ENCODE measurements at regions not wholly inside any gene's neighbourhood (a gene's known extent, or its start where the extent isn't known, plus 50 kb on each side); places are given as distances from the start of the nearest gene placed in this dataset.
"Not testable (repeated sequence)": the region's sequence is repeated elsewhere in the genome, so short reads cannot be mapped to it uniquely, and the experiment has no call there.

GRCh38 chrX:107296184-107296583, 89.8 kb downstream of the DNAAF6 start:
- not testable (repeated sequence) for H3K27ac ChIP-seq (ENCODE audit: low read length); H3K36me3 ChIP-seq (ENCODE audit: control insufficient read depth in 2 of 2, insufficient read depth in 2 of 2, low read length in 2 of 2); H3K27me3 ChIP-seq (ENCODE audit: control insufficient read depth in 1 of 2, insufficient read depth in 2 of 2, low read length in 2 of 2); H3K4me1 ChIP-seq (ENCODE audit: control insufficient read depth, insufficient read depth, low read length); H3K4me3 ChIP-seq (ENCODE audit: low read length in 2 of 2); H3K9me3 ChIP-seq (ENCODE audit: control insufficient read depth in 2 of 2, low read length in 2 of 2); H3K9ac ChIP-seq (ENCODE audit: low read length in 2 of 2)

GRCh38 chrX:107298276-107298675, 91.9 kb downstream of the DNAAF6 start:
- Histone ChIP-seq H3K4me3 (ENCODE audit: low read length in 2 of 2) (no peak overlapping the region), H3K27ac (ENCODE audit: low read length) (no peak overlapping the region), H3K36me3 (ENCODE audit: control insufficient read depth in 2 of 2, insufficient read depth in 2 of 2, low read length in 2 of 2) (no peaks in the 10 kb centered on the region), H3K9me3 (ENCODE audit: control insufficient read depth in 2 of 2, low read length in 2 of 2) (no peaks in the 10 kb centered on the region), H3K4me1 (ENCODE audit: control insufficient read depth, insufficient read depth, low read length) (no peaks in the 10 kb centered on the region), H3K27me3 (ENCODE audit: control insufficient read depth in 1 of 2, insufficient read depth in 2 of 2, low read length in 2 of 2) (peaks cover 0 to 2% of the 10 kb centered on the region in 2 donors), H3K9ac (ENCODE audit: low read length in 2 of 2) (no peak overlapping the region)

DNA sequence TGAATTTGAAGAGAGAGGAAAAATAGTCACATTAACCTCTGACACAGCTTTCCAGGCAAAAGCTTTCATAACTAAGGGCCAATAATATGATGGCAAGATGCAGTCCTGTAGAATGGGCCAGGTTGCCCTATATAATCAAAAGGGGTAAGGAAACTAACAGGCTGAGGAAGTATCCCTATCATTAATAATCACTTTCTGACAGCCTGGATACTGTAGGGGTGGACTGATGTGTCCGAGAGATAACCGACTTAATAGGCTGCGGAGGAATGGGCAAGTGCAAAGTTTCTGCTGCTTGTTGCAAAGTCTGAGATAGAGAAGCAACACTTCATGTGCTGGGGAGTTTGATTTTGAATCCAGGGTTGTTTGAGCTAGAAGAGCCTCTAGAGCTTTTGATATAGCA, 94.8 kb downstream of the DNAAF6 start:
- peaks cover 0 to 2% of the 10 kb centered on the region in 2 donors for H3K27me3 ChIP-seq (ENCODE audit: control insufficient read depth in 1 of 2, insufficient read depth in 2 of 2, low read length in 2 of 2)
- H3K27ac ChIP-seq (ENCODE audit: low read length) = no peak overlapping the region
- no peaks in the 10 kb centered on the region for H3K36me3 ChIP-seq (ENCODE audit: control insufficient read depth in 2 of 2, insufficient read depth in 2 of 2, low read length in 2 of 2)
- H3K9me3 ChIP-seq (ENCODE audit: control insufficient read depth in 2 of 2, low read length in 2 of 2) = no peaks in the 10 kb centered on the region
- H3K4me1 ChIP-seq (ENCODE audit: control insufficient read depth, insufficient read depth, low read length) = no peaks in the 10 kb centered on the region
- H3K4me3 ChIP-seq (ENCODE audit: low read length in 2 of 2) = no peak overlapping the region
- H3K9ac ChIP-seq (ENCODE audit: low read length in 2 of 2) = no peak overlapping the region

DNA sequence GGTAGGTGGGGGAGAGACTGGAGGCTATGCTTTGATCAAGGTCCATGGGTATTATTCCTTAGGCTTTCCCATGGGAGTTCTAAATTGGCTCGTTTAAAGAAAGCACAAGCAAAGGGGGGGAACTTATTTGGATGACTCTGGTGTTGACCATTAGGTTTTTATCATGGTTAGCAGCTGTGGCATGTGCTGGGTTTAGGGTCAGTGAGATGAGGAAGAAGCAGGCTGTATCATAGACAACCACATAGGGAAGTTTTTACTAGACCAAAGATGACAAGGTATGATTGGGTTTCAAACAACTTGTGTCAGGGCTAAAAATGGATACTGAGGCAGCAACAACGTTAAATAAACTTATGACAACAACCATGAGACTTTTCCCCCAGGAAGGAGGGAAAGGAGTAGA, 97.7 kb downstream of the DNAAF6 start:
- Histone ChIP-seq H3K9ac (ENCODE audit: low read length in 2 of 2) (no peak overlapping the region), H3K36me3 (ENCODE audit: control insufficient read depth in 2 of 2, insufficient read depth in 2 of 2, low read length in 2 of 2) (no peaks in the 10 kb centered on the region), H3K9me3 (ENCODE audit: control insufficient read depth in 2 of 2, low read length in 2 of 2) (no peaks in the 10 kb centered on the region), H3K27me3 (ENCODE audit: control insufficient read depth in 1 of 2, insufficient read depth in 2 of 2, low read length in 2 of 2) (peaks cover 0 to under 1% of the 10 kb centered on the region in 2 donors), H3K4me3 (ENCODE audit: low read length in 2 of 2) (no peak overlapping the region), H3K27ac (ENCODE audit: low read length) (no peak overlapping the region), H3K4me1 (ENCODE audit: control insufficient read depth, insufficient read depth, low read length) (no peaks in the 10 kb centered on the region)

- Histone ChIP-seq H3K36me3 (ENCODE audit: control insufficient read depth in 2 of 2, insufficient read depth in 2 of 2, low read length in 2 of 2) (no peaks in the 10 kb centered on the region), H3K9ac (ENCODE audit: low read length in 2 of 2) (no peak overlapping the region), H3K4me3 (ENCODE audit: low read length in 2 of 2) (no peak overlapping the region), H3K27me3 (ENCODE audit: control insufficient read depth in 1 of 2, insufficient read depth in 2 of 2, low read length in 2 of 2) (peaks cover 0 to 20% of the 10 kb centered on the region in 2 donors), H3K27ac (ENCODE audit: low read length) (no peak overlapping the region), H3K4me1 (ENCODE audit: control insufficient read depth, insufficient read depth, low read length) (peaks cover 2% of the 10 kb centered on the region), H3K9me3 (ENCODE audit: control insufficient read depth in 2 of 2, low read length in 2 of 2) (no peaks in the 10 kb centered on the region)
Measured at GRCh38 chrX:107323786-107324492, 117.5 kb downstream of the DNAAF6 start.

- no peaks in the 10 kb centered on the region for H3K36me3 ChIP-seq (ENCODE audit: control insufficient read depth in 2 of 2, insufficient read depth in 2 of 2, low read length in 2 of 2)
- peaks cover 2% of the 10 kb centered on the region for H3K4me1 ChIP-seq (ENCODE audit: control insufficient read depth, insufficient read depth, low read length)
- peaks cover 0 to 20% of the 10 kb centered on the region in 2 donors for H3K27me3 ChIP-seq (ENCODE audit: control insufficient read depth in 1 of 2, insufficient read depth in 2 of 2, low read length in 2 of 2)
- H3K9me3 ChIP-seq (ENCODE audit: control insufficient read depth in 2 of 2, low read length in 2 of 2) = no peaks in the 10 kb centered on the region
- no peak overlapping the region for H3K4me3 ChIP-seq (ENCODE audit: low read length in 2 of 2)
- no peak overlapping the region for H3K9ac ChIP-seq (ENCODE audit: low read length in 2 of 2)
- H3K27ac ChIP-seq (ENCODE audit: low read length) = no peak overlapping the region
Measured at GRCh38 chrX:107324493-107325310, 118.3 kb downstream of the DNAAF6 start.

- no peak overlapping the region for H3K4me3 ChIP-seq (ENCODE audit: low read length in 2 of 2)
- peaks cover 2% of the 10 kb centered on the region for H3K4me1 ChIP-seq (ENCODE audit: control insufficient read depth, insufficient read depth, low read length)
- H3K9me3 ChIP-seq (ENCODE audit: control insufficient read depth in 2 of 2, low read length in 2 of 2) = no peaks in the 10 kb centered on the region
- H3K27ac ChIP-seq (ENCODE audit: low read length) = no peak overlapping the region
- no peaks in the 10 kb centered on the region for H3K36me3 ChIP-seq (ENCODE audit: control insufficient read depth in 2 of 2, insufficient read depth in 2 of 2, low read length in 2 of 2)
- peaks cover 0 to 19% of the 10 kb centered on the region in 2 donors for H3K27me3 ChIP-seq (ENCODE audit: control insufficient read depth in 1 of 2, insufficient read depth in 2 of 2, low read length in 2 of 2)
- no peak overlapping the region for H3K9ac ChIP-seq (ENCODE audit: low read length in 2 of 2)
Measured at GRCh38 chrX:107325467-107325866, 119.1 kb downstream of the DNAAF6 start.

- H3K9ac ChIP-seq (ENCODE audit: low read length in 2 of 2) = no peak overlapping the region
- no peaks in the 10 kb centered on the region for H3K4me1 ChIP-seq (ENCODE audit: control insufficient read depth, insufficient read depth, low read length)
- H3K27ac ChIP-seq (ENCODE audit: low read length) = no peak overlapping the region
- H3K36me3 ChIP-seq (ENCODE audit: control insufficient read depth in 2 of 2, insufficient read depth in 2 of 2, low read length in 2 of 2) = no peaks in the 10 kb centered on the region
- H3K4me3 ChIP-seq (ENCODE audit: low read length in 2 of 2) = no peak overlapping the region
- H3K27me3 ChIP-seq (ENCODE audit: control insufficient read depth in 1 of 2, insufficient read depth in 2 of 2, low read length in 2 of 2) = peaks cover 0 to 9% of the 10 kb centered on the region in 2 donors
- H3K9me3 ChIP-seq (ENCODE audit: control insufficient read depth in 2 of 2, low read length in 2 of 2) = no peaks in the 10 kb centered on the region
Measured at GRCh38 chrX:107348051-107348450, 101.4 kb upstream of the FRMPD3 start.

DNA sequence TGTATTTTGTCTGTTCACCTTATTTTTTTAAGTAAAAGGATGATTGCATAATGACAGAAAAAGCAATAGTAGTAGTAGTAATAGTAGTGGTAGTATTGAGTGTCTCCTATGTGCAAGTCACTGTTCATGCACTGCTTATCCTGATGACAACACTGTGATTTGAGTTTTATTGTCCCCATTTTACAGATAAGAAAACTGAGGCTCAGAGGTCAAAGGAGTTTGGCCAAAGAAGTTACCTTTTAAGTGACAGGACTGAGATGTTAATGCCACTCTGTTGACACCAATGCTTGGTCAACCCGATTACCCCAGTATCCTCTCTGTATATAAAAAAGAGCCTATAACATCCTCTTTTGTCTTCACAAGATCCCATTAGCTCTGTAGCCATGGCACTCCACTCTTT, 100.5 kb upstream of the FRMPD3 start:
- H3K4me3 ChIP-seq (ENCODE audit: low read length in 2 of 2) = no peak overlapping the region
- no peak overlapping the region for H3K9ac ChIP-seq (ENCODE audit: low read length in 2 of 2)
- no peaks in the 10 kb centered on the region for H3K9me3 ChIP-seq (ENCODE audit: control insufficient read depth in 2 of 2, low read length in 2 of 2)
- no peaks in the 10 kb centered on the region for H3K36me3 ChIP-seq (ENCODE audit: control insufficient read depth in 2 of 2, insufficient read depth in 2 of 2, low read length in 2 of 2)
- peaks cover 0 to 10% of the 10 kb centered on the region in 2 donors for H3K27me3 ChIP-seq (ENCODE audit: control insufficient read depth in 1 of 2, insufficient read depth in 2 of 2, low read length in 2 of 2)
- H3K4me1 ChIP-seq (ENCODE audit: control insufficient read depth, insufficient read depth, low read length) = no peaks in the 10 kb centered on the region
- no peak overlapping the region for H3K27ac ChIP-seq (ENCODE audit: low read length)

DNA sequence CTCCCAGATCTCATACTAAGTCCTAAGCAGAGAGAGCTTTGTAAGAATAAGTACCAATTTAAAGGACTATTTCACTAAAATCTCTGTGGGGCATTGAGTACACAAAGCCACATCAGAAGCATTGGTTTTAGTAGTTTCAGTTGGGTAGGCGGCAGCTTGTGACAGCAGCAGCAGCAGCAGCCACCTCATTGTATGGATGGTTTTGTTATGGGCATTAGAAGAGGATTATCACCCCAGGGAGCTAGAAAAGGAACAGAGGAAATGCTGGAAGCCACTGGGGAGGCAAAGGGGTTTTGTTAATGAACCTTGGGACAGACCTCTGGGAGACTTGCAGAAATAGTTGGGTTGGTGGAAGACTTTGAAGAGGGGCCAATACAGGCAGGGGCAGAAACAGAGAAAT, 93.9 kb upstream of the FRMPD3 start:
- Histone ChIP-seq H3K4me1 (ENCODE audit: control insufficient read depth, insufficient read depth, low read length) (peaks cover 3% of the 10 kb centered on the region), H3K4me3 (ENCODE audit: low read length in 2 of 2) (no peak overlapping the region), H3K27me3 (ENCODE audit: control insufficient read depth in 1 of 2, insufficient read depth in 2 of 2, low read length in 2 of 2) (peaks cover 0 to 11% of the 10 kb centered on the region in 2 donors), H3K9ac (ENCODE audit: low read length in 2 of 2) (no peak overlapping the region), H3K9me3 (ENCODE audit: control insufficient read depth in 2 of 2, low read length in 2 of 2) (no peaks in the 10 kb centered on the region), H3K27ac (ENCODE audit: low read length) (no peak overlapping the region), H3K36me3 (ENCODE audit: control insufficient read depth in 2 of 2, insufficient read depth in 2 of 2, low read length in 2 of 2) (no peaks in the 10 kb centered on the region)

Data from stomach smooth muscle (tissue), 2 donors.